WTC11 (cell line): ENCODE measurements at regions not wholly inside any gene's neighbourhood (a gene's known extent, or its start where the extent isn't known, plus 50 kb on each side); places are given as distances from the start of the nearest gene placed in this dataset.

Source experiments
- ATAC-seq: fragments of 200-7000 bp; cut with Tn5 transposase; 2 replicates; pipeline ENCODE4 v1.10.0; 2021; ENCODE audit warnings: mild to moderate bottlenecking, moderate library complexity
- CTCF ChIA-PET: fragments of 300-600 bp; sonication (Branson Sonifier 250); formaldehyde crosslinking; loops from one replicate; lab custom pipeline; 2021; ENCODE audit warnings: antibody characterized with exemption; lab: Charles Lee
- POLR2A ChIA-PET: fragments of 350-600 bp; sonication (Branson Sonifier 250); formaldehyde crosslinking; loops from one replicate; lab custom pipeline; 2021; ENCODE audit warnings: antibody characterized with exemption; lab: Charles Lee
- DNase-seq: peaks from one replicate; pipeline ENCODE4 v3.0.0; 2021; ENCODE audit warnings: low spot score
- H3K27ac Mint-ChIP-seq: 2 replicates; pipeline ENCODE4 v1.8.0; 2021; ENCODE audit warnings: mixed read lengths
- H3K27me3 Mint-ChIP-seq: 2 replicates; pipeline ENCODE4 v1.8.0; 2021; ENCODE audit warnings: low read depth, mild to moderate bottlenecking, moderate library complexity, mixed read lengths
- H3K36me3 Mint-ChIP-seq: 2 replicates; pipeline ENCODE4 v1.8.0; 2021; ENCODE audit warnings: mixed read lengths
- H3K4me1 Mint-ChIP-seq: 2 replicates; pipeline ENCODE4 v1.8.0; 2022; ENCODE audit warnings: mixed read lengths
- H3K4me3 Mint-ChIP-seq: 2 replicates; pipeline ENCODE4 v1.8.0; 2021; ENCODE audit warnings: mild to moderate bottlenecking, moderate library complexity, mixed read lengths
- H3K9me3 Mint-ChIP-seq: 2 replicates; pipeline ENCODE4 v1.8.0; 2021; ENCODE audit warnings: mixed read lengths
- GABPB1 ChIP-seq: sonication (generic); formaldehyde crosslinking; IDR thresholded peaks from 2 replicates; pipeline ENCODE4 v1.8.1; 2023; ENCODE audit warnings: mild to moderate bottlenecking, missing genetic modification reagents
- IRF2 ChIP-seq: sonication (generic); formaldehyde crosslinking; IDR thresholded peaks from 2 replicates; pipeline ENCODE4 v1.8.0; 2022; ENCODE audit warnings: low read depth, missing genetic modification reagents, borderline replicate concordance
- JAZF1 ChIP-seq: fragments of 250-450 bp; sonication (Bioruptor Pico); IDR thresholded peaks from 2 replicates; pipeline ENCODE4 v1.9.0; 2021; ENCODE audit warnings: moderate library complexity, mild to moderate bottlenecking, inconsistent platforms
- NR2C2 ChIP-seq: sonication (generic); formaldehyde crosslinking; IDR thresholded peaks from 2 replicates; pipeline ENCODE4 v1.8.0; 2022; ENCODE audit warnings: mild to moderate bottlenecking, missing genetic modification reagents
- ZNF263 ChIP-seq: sonication (generic); formaldehyde crosslinking; IDR thresholded peaks from 2 replicates; pipeline ENCODE4 v1.8.1; 2022; ENCODE audit warnings: low read depth, mild to moderate bottlenecking, moderate library complexity, missing genetic modification reagents
- TF ChIP-seq, protein P1 (sequence below): fragments of 250-450 bp; sonication (Bioruptor Pico); IDR thresholded peaks from 2 replicates; pipeline ENCODE4 v1.9.0; 2021; ENCODE audit warnings: mild to moderate bottlenecking
- TF ChIP-seq, protein P2 (sequence below): sonication (generic); formaldehyde crosslinking; IDR thresholded peaks from 2 replicates; pipeline ENCODE4 v1.8.1; 2023; ENCODE audit warnings: mild to moderate bottlenecking, missing genetic modification reagents, moderate library complexity
- TF ChIP-seq, protein P3 (sequence below): fragments of 250-450 bp; sonication (Bioruptor Pico); IDR thresholded peaks from 2 replicates; pipeline ENCODE4 v1.9.0; 2021; ENCODE audit warnings: mild to moderate bottlenecking, borderline replicate concordance
- TF ChIP-seq, protein P4 (sequence below): fragments of 250-450 bp; sonication (Bioruptor Pico); conservative IDR thresholded peaks from 2 replicates; pipeline ENCODE4 v1.9.0; 2021; ENCODE audit warnings: mild to moderate bottlenecking
- TF ChIP-seq, protein P5 (sequence below): sonication (generic); formaldehyde crosslinking; IDR thresholded peaks from 2 replicates; pipeline ENCODE4 v1.8.0; 2022; ENCODE audit warnings: mild to moderate bottlenecking, missing genetic modification reagents

DNA sequence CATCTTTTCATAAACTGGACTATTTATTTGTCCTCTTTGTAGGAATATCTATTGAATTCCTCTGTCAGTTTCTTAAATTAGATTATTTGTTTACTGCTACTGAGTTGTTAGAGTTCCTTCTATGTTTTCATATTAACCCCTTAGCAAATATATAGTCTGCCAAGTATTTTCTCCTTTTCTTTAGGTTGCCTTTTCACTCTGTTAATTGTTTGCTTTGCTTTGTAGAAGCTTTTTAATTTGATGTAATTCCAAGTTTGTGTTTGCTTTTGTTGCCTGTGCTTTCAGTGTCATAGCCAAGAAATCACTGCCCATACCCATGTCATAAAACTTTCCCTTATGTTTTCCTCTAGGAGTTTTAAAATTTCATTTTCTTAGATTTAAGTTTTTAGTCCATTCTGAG lies 256.2 kb upstream of the SEMA3A start (continued):
- TF ChIP-seq, protein P1, sequence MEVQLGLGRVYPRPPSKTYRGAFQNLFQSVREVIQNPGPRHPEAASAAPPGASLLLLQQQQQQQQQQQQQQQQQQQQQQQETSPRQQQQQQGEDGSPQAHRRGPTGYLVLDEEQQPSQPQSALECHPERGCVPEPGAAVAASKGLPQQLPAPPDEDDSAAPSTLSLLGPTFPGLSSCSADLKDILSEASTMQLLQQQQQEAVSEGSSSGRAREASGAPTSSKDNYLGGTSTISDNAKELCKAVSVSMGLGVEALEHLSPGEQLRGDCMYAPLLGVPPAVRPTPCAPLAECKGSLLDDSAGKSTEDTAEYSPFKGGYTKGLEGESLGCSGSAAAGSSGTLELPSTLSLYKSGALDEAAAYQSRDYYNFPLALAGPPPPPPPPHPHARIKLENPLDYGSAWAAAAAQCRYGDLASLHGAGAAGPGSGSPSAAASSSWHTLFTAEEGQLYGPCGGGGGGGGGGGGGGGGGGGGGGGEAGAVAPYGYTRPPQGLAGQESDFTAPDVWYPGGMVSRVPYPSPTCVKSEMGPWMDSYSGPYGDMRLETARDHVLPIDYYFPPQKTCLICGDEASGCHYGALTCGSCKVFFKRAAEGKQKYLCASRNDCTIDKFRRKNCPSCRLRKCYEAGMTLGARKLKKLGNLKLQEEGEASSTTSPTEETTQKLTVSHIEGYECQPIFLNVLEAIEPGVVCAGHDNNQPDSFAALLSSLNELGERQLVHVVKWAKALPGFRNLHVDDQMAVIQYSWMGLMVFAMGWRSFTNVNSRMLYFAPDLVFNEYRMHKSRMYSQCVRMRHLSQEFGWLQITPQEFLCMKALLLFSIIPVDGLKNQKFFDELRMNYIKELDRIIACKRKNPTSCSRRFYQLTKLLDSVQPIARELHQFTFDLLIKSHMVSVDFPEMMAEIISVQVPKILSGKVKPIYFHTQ = no peak

DNA sequence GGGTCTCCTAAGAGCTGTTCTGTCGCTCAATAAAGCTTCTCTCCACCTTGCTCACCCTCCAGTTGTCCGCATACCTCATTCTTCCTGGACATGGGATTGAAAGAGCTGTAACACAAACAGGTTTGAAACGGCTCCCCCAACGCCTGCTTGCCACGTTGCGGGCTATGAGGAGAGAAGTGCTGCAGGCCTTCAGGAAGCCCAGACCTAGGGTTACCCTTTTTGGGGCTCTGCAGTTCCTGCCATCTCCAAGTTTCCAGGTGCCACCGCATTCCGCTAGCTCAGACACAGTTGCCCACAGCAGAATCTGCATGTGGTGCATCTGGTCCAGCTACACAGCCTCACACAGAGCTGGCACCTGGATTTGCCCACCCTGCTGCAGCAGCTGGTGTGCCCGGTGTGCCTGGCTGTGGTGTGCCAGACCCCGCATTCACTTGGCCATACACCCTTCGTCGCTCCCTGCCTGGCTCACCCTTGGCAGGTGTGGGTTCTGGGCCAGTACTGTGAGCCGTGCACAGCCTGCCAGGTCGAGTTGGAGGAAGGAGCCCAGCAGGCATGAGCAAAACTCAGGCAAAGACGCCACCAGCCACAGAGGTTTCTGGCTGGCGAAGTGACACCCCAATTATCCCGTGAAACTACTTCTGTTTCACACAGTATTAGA lies 253.2 kb upstream of the SEMA3A start:
- Mint-ChIP-seq H3K9me3 (peaks cover 4% of the 10 kb centered on the region; the same call in 1 of the 2 replicates), H3K27me3 (no peaks in the 10 kb centered on the region), H3K27ac (no peak overlapping the region), H3K4me3 (no peak overlapping the region), H3K36me3 (no peaks in the 10 kb centered on the region), H3K4me1 (peaks cover under 1% of the 10 kb centered on the region; the same call in 1 of the 2 replicates)
- DNase-seq = no peak
- CTCF ChIA-PET = no interaction called here
- no peak for TF ChIP-seq ZNF263
- TF ChIP-seq, all 79 proteins: peak for 0
- POLR2A ChIA-PET = no interaction called here
- no peak for ATAC-seq

DNA sequence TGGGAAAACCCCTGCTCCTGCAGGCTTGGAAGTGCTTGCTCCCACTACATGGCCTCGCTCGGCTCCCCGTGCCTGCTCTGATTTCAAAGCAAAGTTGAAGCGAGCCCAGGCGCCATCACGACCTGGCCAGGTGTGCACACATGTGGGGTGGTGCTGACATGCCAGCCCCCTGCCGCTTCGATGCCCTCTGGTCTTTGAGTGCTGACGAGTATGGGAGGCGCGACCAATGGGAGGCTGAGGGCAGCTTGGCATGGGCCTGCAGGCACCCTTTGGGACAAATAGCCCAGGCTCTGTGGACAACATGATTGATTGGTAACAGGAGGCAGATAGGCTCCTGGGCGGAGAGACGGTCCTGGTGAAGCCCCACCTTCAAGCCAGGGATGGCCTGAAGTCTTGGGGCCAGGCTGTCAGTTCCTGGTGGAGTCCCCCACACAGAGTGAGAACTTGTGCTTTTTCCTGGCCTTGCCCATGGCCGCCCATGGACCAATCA lies 252.4 kb upstream of the SEMA3A start:
- Mint-ChIP-seq H3K9me3 (peaks cover 4% of the 10 kb centered on the region; the same call in 1 of the 2 replicates), H3K4me1 (no peaks in the 10 kb centered on the region), H3K4me3 (no peak overlapping the region), H3K36me3 (no peaks in the 10 kb centered on the region), H3K27me3 (no peaks in the 10 kb centered on the region), H3K27ac (no peak overlapping the region)
- ChIA-PET POLR2A (no interaction called here), CTCF (no interaction called here)
- ATAC-seq (no peak), DNase-seq (no peak)
- no peak for TF ChIP-seq IRF2
- TF ChIP-seq NR2C2 (CRISPR knock-in tag) = no peak
- TF ChIP-seq, protein P2, sequence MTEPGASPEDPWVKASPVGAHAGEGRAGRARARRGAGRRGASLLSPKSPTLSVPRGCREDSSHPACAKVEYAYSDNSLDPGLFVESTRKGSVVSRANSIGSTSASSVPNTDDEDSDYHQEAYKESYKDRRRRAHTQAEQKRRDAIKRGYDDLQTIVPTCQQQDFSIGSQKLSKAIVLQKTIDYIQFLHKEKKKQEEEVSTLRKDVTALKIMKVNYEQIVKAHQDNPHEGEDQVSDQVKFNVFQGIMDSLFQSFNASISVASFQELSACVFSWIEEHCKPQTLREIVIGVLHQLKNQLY = no peak
- TF ChIP-seq GABPB1 (CRISPR knock-in tag) = no peak
- TF ChIP-seq, protein P3, sequence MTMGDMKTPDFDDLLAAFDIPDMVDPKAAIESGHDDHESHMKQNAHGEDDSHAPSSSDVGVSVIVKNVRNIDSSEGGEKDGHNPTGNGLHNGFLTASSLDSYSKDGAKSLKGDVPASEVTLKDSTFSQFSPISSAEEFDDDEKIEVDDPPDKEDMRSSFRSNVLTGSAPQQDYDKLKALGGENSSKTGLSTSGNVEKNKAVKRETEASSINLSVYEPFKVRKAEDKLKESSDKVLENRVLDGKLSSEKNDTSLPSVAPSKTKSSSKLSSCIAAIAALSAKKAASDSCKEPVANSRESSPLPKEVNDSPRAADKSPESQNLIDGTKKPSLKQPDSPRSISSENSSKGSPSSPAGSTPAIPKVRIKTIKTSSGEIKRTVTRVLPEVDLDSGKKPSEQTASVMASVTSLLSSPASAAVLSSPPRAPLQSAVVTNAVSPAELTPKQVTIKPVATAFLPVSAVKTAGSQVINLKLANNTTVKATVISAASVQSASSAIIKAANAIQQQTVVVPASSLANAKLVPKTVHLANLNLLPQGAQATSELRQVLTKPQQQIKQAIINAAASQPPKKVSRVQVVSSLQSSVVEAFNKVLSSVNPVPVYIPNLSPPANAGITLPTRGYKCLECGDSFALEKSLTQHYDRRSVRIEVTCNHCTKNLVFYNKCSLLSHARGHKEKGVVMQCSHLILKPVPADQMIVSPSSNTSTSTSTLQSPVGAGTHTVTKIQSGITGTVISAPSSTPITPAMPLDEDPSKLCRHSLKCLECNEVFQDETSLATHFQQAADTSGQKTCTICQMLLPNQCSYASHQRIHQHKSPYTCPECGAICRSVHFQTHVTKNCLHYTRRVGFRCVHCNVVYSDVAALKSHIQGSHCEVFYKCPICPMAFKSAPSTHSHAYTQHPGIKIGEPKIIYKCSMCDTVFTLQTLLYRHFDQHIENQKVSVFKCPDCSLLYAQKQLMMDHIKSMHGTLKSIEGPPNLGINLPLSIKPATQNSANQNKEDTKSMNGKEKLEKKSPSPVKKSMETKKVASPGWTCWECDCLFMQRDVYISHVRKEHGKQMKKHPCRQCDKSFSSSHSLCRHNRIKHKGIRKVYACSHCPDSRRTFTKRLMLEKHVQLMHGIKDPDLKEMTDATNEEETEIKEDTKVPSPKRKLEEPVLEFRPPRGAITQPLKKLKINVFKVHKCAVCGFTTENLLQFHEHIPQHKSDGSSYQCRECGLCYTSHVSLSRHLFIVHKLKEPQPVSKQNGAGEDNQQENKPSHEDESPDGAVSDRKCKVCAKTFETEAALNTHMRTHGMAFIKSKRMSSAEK = no peak
- TF ChIP-seq, protein P4, sequence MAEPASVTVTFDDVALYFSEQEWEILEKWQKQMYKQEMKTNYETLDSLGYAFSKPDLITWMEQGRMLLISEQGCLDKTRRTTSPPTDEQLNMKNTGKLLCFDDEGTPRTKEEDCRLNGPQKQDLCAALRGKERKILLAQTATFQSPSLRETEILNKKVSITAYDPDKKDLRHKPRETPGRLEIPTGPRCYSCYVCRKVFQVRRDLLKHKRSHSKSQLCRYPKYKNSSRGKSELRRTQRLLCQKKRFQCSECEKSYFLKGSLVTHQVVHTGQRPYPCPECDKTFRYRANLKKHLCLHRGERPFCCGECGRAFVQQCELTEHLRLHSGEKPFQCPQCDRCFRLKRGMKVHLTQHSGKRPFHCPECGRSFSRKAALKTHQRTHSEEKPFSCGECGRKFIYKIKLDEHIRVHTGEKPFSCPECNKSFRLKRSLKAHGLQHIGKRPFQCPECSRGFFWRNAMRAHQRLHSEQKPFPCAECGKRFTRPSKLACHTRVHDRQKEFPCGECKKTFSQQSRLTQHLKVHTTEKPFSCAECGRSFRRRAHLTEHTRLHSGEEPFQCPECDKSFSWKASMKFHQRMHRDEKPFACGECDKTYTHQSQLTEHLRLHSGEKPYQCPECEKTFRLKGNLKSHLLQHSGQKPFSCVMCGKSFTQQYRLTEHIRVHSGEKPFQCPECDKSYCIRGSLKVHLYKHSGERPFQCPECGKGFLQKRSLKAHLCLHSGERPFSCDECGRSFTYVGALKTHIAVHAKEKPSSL (CRISPR knock-in tag) = no peak
- TF ChIP-seq JAZF1 (CRISPR knock-in tag) = no peak
- TF ChIP-seq, protein P5, sequence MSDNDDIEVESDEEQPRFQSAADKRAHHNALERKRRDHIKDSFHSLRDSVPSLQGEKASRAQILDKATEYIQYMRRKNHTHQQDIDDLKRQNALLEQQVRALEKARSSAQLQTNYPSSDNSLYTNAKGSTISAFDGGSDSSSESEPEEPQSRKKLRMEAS (CRISPR knock-in tag) = no peak
- TF ChIP-seq, protein P1 = no peak
